ENCODE measurements at regions not wholly inside any gene's neighbourhood (a gene's known extent, or its start where the extent isn't known, plus 50 kb on each side); places are given as distances from the start of the nearest gene placed in this dataset.
"Not testable (repeated sequence)": the region's sequence is repeated elsewhere in the genome, so short reads cannot be mapped to it uniquely, and the experiment has no call there.

DNA sequence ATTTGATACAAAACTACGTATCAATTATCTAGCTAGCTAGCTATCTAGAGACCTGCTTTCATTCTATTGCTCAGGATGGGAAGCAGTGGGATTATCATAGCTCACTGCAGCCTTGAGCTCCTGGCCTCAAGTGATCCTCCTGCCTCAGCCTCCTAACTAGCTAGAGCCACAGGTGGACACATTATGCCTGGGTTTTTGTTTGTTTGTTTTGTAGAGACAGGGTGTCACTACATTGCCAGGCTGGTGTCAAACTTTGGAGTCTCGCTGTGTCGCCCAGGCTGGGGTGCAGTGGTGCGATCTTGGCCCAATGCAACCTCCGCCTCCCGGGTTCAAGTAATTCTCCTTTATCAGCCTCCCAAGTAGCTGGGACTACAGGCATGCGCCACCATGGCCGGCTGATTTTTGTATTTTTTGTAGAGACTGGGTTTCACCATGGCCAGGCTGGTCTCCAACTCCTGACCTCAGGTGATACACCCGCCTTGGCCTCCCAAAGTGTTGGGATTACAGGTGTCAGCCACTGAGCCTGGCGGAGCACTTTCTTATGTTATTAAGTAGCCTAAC is 122.5 kb upstream of the FBXO28 start:
- not testable (repeated sequence) for H3K4me3 ChIP-seq (ENCODE audit: insufficient read depth, low read depth, low read length); H3K9me3 ChIP-seq (ENCODE audit: control insufficient read depth, low read length); H3K36me3 ChIP-seq (ENCODE audit: control insufficient read depth, insufficient read depth, low read length); H3K4me1 ChIP-seq (ENCODE audit: control insufficient read depth, insufficient read depth, low read length); H3K27me3 ChIP-seq (ENCODE audit: control insufficient read depth, insufficient read depth, low read length, poor library complexity, severe bottlenecking); H3K27ac ChIP-seq (ENCODE audit: insufficient read depth, low read depth, low read length, poor library complexity, severe bottlenecking)
- 92 to 95% methylated on average over 9 of the region's 10 CpGs for WGBS, 2 experiments

DNA sequence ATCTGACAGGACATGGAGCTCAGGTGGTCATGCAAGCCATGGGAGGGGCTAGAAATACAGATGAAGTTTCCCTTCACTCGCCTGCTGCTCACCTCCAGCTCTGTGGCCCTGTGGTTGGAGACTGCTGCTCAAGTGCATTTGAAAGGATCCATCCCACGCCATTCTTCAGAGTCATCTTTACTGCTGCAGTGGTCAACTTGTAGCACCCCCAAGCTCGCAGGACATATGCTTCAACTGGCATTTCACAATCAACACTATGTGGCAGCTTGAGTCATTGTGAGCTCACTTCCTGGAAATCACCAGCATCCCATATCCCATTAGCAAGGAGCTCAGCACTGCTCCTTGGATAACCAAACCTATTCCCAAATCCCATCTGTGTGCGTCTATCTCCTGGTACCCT is 116.2 kb upstream of the TP53BP2 start:
- H3K27me3 ChIP-seq (ENCODE audit: control insufficient read depth, insufficient read depth, low read length, poor library complexity, severe bottlenecking); H3K4me1 ChIP-seq (ENCODE audit: control insufficient read depth, insufficient read depth, low read length); H3K36me3 ChIP-seq (ENCODE audit: control insufficient read depth, insufficient read depth, low read length); H3K4me3 ChIP-seq (ENCODE audit: insufficient read depth, low read depth, low read length); H3K9me3 ChIP-seq (ENCODE audit: control insufficient read depth, low read length); H3K27ac ChIP-seq (ENCODE audit: insufficient read depth, low read depth, low read length, poor library complexity, severe bottlenecking): not testable (repeated sequence)
- 92 to 96% methylated on average over 3 of the region's 4 CpGs for WGBS, 2 experiments

DNA sequence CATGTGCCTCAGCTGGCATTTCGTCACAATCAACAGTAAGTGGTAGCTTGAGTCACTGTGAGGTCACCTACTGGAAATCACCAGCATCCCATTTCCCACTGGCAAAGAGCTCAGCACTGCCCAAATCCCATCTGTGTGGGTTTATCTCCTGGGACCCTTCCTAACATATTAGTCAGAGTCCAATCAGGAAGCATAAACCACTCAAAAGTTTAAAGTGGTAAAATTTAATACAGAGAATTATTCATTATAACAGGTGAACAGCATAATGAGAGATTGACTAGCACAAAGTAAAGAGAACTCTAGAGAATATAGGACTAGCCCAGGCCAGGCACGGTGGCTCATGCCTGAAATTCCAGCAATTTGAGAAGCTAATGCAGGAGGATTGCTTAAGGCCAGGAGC is 107.1 kb upstream of the TP53BP2 start:
- H3K9me3 ChIP-seq (ENCODE audit: control insufficient read depth, low read length); H3K4me3 ChIP-seq (ENCODE audit: insufficient read depth, low read depth, low read length); H3K36me3 ChIP-seq (ENCODE audit: control insufficient read depth, insufficient read depth, low read length); H3K27ac ChIP-seq (ENCODE audit: insufficient read depth, low read depth, low read length, poor library complexity, severe bottlenecking); H3K27me3 ChIP-seq (ENCODE audit: control insufficient read depth, insufficient read depth, low read length, poor library complexity, severe bottlenecking); H3K4me1 ChIP-seq (ENCODE audit: control insufficient read depth, insufficient read depth, low read length): not testable (repeated sequence)
- 83 to 100% methylated on average over 1 of the region's 2 CpGs for whole genome bisulfite sequencing, 2 experiments

DNA sequence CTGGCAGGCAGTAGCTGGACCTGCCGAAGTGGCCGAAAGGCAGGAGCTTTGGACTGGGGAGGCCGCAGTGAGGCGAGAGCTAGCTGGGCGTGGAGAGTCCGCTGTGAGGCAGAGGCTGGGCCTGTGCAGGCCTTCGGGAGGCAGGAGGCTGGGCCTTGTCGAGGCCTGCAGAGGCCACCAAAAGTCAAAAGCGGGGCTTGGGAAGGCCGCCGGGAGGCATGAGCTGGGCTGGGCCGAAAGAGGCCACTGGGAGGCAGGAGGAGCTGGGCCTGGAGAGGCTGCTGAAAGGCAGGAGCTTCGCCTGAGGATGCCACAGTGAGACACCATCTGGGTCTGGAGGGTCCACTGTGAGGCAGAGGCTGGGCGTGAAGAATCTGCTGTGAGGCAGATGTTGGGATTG is 105.8 kb upstream of the TP53BP2 start:
- WGBS, 2 experiments, result 92% methylated on average over 13 to 14 of the region's 14 CpGs

DNA sequence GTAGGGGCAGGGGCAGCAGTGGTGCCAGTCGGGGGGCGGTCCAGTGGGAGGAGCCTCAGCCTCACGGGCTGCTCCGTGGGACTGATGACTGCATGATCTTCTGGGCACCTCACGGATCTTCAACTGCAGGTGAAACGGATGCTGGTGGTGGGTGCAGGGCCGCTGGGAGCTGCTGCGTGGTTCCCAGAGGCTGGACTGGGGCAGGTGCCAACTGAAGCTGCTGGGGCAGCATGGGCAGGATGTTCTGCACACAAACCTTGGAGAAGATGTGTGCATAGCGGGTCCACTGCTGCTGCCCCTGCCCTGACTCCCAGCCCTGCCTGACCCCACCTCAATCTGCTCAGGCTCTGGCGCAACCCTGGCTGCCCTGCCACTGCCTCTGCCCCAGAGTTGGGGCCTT is 104.2 kb upstream of the TP53BP2 start:
- H3K9me3 ChIP-seq (ENCODE audit: control insufficient read depth, low read length); H3K36me3 ChIP-seq (ENCODE audit: control insufficient read depth, insufficient read depth, low read length); H3K27me3 ChIP-seq (ENCODE audit: control insufficient read depth, insufficient read depth, low read length, poor library complexity, severe bottlenecking); H3K4me3 ChIP-seq (ENCODE audit: insufficient read depth, low read depth, low read length); H3K4me1 ChIP-seq (ENCODE audit: control insufficient read depth, insufficient read depth, low read length); H3K27ac ChIP-seq (ENCODE audit: insufficient read depth, low read depth, low read length, poor library complexity, severe bottlenecking): not testable (repeated sequence)
- 94 to 96% methylated on average over 6 to 9 of the region's 10 CpGs for WGBS, 2 experiments

More for the DNA sequence above, 105.8 kb upstream of the TP53BP2 start:
- H3K4me1 ChIP-seq (ENCODE audit: control insufficient read depth, insufficient read depth, low read length); H3K27ac ChIP-seq (ENCODE audit: insufficient read depth, low read depth, low read length, poor library complexity, severe bottlenecking); H3K36me3 ChIP-seq (ENCODE audit: control insufficient read depth, insufficient read depth, low read length); H3K9me3 ChIP-seq (ENCODE audit: control insufficient read depth, low read length); H3K4me3 ChIP-seq (ENCODE audit: insufficient read depth, low read depth, low read length); H3K27me3 ChIP-seq (ENCODE audit: control insufficient read depth, insufficient read depth, low read length, poor library complexity, severe bottlenecking): not testable (repeated sequence)

DNA sequence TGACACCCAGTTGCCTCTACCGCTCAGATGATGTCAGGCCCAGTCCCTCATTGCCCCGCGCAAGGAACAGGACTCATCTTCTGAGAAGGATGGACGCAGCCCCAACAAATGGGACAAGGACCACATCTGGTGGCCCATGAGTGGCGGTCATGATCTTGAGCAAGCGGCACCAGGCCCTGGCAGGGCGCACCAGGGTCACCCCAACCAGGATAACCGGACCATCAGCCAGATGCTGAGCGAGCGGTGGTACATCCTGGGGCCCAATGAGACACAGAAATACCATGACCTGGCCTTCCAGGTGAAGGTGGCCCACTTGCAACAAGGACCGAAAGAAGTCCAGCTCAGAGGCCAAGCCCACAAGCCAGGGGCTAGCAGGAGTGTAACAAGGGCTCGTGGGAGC is 102.3 kb upstream of the TP53BP2 start:
- WGBS, 2 experiments, result 91 to 92% methylated on average over 10 of the region's 12 CpGs
- H3K27me3 ChIP-seq (ENCODE audit: control insufficient read depth, insufficient read depth, low read length, poor library complexity, severe bottlenecking); H3K4me3 ChIP-seq (ENCODE audit: insufficient read depth, low read depth, low read length); H3K36me3 ChIP-seq (ENCODE audit: control insufficient read depth, insufficient read depth, low read length); H3K27ac ChIP-seq (ENCODE audit: insufficient read depth, low read depth, low read length, poor library complexity, severe bottlenecking); H3K9me3 ChIP-seq (ENCODE audit: control insufficient read depth, low read length); H3K4me1 ChIP-seq (ENCODE audit: control insufficient read depth, insufficient read depth, low read length): not testable (repeated sequence)

DNA sequence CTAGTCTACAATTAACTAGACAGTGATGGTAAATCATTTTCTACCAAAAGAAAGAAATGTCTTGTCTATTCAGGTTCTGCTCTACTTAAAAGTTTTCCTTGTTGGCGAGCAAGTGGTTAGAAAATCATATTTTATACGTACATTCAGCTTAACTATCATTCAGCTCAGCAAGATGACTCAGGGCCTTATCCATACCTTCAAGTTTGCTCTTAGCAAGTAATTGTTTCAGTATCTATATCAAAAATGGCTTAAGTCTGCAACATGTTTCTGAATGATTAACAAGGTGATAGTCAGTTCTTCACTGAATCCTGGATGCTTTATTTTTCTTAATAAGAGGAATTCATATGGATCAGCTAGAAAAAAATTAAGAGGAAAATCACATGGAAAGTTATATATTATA is 90.8 kb upstream of the TP53BP2 start:
- H3K9me3 ChIP-seq (ENCODE audit: control insufficient read depth, low read length); H3K27me3 ChIP-seq (ENCODE audit: control insufficient read depth, insufficient read depth, low read length, poor library complexity, severe bottlenecking); H3K27ac ChIP-seq (ENCODE audit: insufficient read depth, low read depth, low read length, poor library complexity, severe bottlenecking); H3K4me1 ChIP-seq (ENCODE audit: control insufficient read depth, insufficient read depth, low read length); H3K4me3 ChIP-seq (ENCODE audit: insufficient read depth, low read depth, low read length); H3K36me3 ChIP-seq (ENCODE audit: control insufficient read depth, insufficient read depth, low read length): not testable (repeated sequence)
- WGBS, 2 experiments, result 95 to 100% methylated on average over 1 to 2 of the region's 2 CpGs

DNA sequence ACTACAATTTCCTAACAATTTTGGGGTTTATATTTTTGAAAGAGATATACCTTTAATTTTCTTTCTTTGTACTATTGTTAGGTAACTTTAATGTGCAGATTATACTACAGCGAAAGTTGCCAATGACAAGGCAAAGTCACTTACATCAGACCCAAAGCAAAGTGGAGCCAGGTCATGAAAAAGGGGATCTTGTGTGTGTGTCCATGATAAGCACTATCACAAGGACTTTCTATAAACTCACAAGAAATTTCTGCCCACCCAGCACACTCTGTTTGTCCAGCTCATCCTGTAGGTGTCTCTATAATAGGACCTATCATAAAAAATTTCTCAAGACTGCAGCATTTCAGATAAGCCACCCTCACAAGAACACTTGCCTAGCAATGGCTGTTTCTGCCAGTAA is 85.7 kb upstream of the TP53BP2 start:
- not testable (repeated sequence) for H3K9me3 ChIP-seq (ENCODE audit: control insufficient read depth, low read length); H3K4me1 ChIP-seq (ENCODE audit: control insufficient read depth, insufficient read depth, low read length); H3K36me3 ChIP-seq (ENCODE audit: control insufficient read depth, insufficient read depth, low read length); H3K27me3 ChIP-seq (ENCODE audit: control insufficient read depth, insufficient read depth, low read length, poor library complexity, severe bottlenecking); H3K4me3 ChIP-seq (ENCODE audit: insufficient read depth, low read depth, low read length); H3K27ac ChIP-seq (ENCODE audit: insufficient read depth, low read depth, low read length, poor library complexity, severe bottlenecking)
- WGBS, 2 experiments, result 15% methylated on average over 1 of the region's 1 CpG; no CpG with 5 or more reads in 1 of the 2 experiments

DNA sequence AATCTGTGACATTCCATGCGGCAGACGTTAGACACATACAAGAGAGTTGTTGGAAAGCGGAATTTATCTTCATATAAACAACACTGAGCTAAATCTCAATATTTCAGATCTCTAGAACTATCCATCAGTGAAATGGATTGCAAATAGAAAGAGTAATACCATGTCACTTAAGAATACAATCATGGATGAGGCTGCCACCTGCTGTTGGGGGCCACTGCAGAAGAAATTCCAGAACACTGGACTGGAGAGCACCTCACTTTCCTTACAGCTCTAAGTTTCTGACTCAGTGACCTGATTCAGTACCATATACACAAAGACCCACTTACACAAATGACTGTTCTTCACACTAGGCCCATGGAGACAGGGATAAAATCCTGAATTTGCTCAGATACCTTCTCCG is 75.1 kb upstream of the TP53BP2 start:
- H3K4me1 ChIP-seq (ENCODE audit: control insufficient read depth, insufficient read depth, low read length); H3K9me3 ChIP-seq (ENCODE audit: control insufficient read depth, low read length): not testable (repeated sequence)
- 100% methylated on average over 1 of the region's 4 CpGs for WGBS, 2 experiments

DNA sequence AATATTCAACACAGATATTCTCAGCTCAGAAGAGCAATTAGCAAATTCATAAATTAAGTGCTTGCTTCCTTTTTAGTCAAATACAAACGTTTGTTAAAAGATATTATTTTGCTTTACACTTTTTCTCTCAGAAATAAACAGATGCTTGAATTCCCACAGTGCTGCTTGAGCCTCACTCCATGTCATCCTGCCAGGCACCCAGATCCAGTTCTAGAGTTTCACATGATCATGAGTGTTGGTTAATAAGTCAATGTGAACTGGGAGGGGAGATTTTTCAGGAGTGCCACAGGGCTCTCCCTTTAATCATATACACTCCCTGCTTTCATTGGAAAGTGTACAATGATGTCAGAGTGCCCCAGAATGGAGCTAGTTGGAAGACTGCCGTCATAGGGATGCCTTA is 69.7 kb upstream of the TP53BP2 start:
- not testable (repeated sequence) for H3K27me3 ChIP-seq (ENCODE audit: control insufficient read depth, insufficient read depth, low read length, poor library complexity, severe bottlenecking); H3K27ac ChIP-seq (ENCODE audit: insufficient read depth, low read depth, low read length, poor library complexity, severe bottlenecking); H3K4me3 ChIP-seq (ENCODE audit: insufficient read depth, low read depth, low read length); H3K9me3 ChIP-seq (ENCODE audit: control insufficient read depth, low read length); H3K4me1 ChIP-seq (ENCODE audit: control insufficient read depth, insufficient read depth, low read length); H3K36me3 ChIP-seq (ENCODE audit: control insufficient read depth, insufficient read depth, low read length)
- no CpG with 5 or more reads among the region's 2 CpGs for WGBS, 2 experiments

More for the DNA sequence above, 75.1 kb upstream of the TP53BP2 start:
- not testable (repeated sequence) for H3K27me3 ChIP-seq (ENCODE audit: control insufficient read depth, insufficient read depth, low read length, poor library complexity, severe bottlenecking); H3K36me3 ChIP-seq (ENCODE audit: control insufficient read depth, insufficient read depth, low read length); H3K4me3 ChIP-seq (ENCODE audit: insufficient read depth, low read depth, low read length); H3K27ac ChIP-seq (ENCODE audit: insufficient read depth, low read depth, low read length, poor library complexity, severe bottlenecking)

DNA sequence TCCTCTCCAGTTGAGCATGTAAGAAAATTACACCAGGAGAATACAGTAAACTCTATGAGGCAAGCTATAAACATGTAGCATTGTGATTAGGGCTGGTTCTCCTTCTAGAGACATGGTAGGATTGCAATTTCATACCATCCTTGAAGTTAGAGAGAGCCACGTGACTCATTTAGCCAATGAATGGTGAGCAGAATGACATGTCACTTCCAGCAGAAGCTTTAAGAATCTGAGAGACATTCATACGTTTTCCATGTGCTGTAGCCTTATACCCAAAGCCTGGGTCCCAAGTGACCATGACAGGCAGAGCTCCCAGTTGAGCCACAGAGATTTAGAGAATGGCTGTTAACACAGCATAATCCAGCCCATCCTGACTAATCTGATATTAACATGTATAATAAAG is 68.0 kb upstream of the TP53BP2 start:
- H3K27me3 ChIP-seq (ENCODE audit: control insufficient read depth, insufficient read depth, low read length, poor library complexity, severe bottlenecking); H3K36me3 ChIP-seq (ENCODE audit: control insufficient read depth, insufficient read depth, low read length); H3K27ac ChIP-seq (ENCODE audit: insufficient read depth, low read depth, low read length, poor library complexity, severe bottlenecking); H3K4me1 ChIP-seq (ENCODE audit: control insufficient read depth, insufficient read depth, low read length); H3K9me3 ChIP-seq (ENCODE audit: control insufficient read depth, low read length); H3K4me3 ChIP-seq (ENCODE audit: insufficient read depth, low read depth, low read length): not testable (repeated sequence)
- WGBS, 2 experiments, result 88 to 96% methylated on average over 2 of the region's 2 CpGs
